Loucy (cell line): ENCODE measurements at regions not wholly inside any gene's neighbourhood (a gene's known extent, or its start where the extent isn't known, plus 50 kb on each side); places are given as distances from the start of the nearest gene placed in this dataset.
"Not testable (repeated sequence)": the region's sequence is repeated elsewhere in the genome, so short reads cannot be mapped to it uniquely, and the experiment has no call there.

Experiments
- H2AFZ ChIP-seq: fragments of 200-600 bp; sonication (generic); 2 replicates; pipeline ENCODE4 v1.6.0; 2016; ENCODE audit warnings: antibody characterized with exemption, mild to moderate bottlenecking, low read length, moderate library complexity
- H3F3A ChIP-seq: fragments of 200-600 bp; 2 replicates; pipeline ENCODE4 v1.6.0; 2016; ENCODE audit warnings: antibody characterized with exemption, low read depth, mild to moderate bottlenecking
- H3K27me3 ChIP-seq: fragments of 200-600 bp; sonication (generic); 2 replicates; pipeline ENCODE4 v1.6.1; 2014; ENCODE audit warnings: low read length, mild to moderate bottlenecking; ENCODE audit not compliant: insufficient read depth, poor library complexity, severe bottlenecking
- H3K36me3 ChIP-seq: fragments of 200-600 bp; sonication (generic); 2 replicates; pipeline ENCODE4 v1.6.1; 2016; ENCODE audit warnings: low read length; ENCODE audit not compliant: insufficient read depth
- H3K4me1 ChIP-seq: fragments of 200-600 bp; sonication (generic); 2 replicates; pipeline ENCODE4 v1.5.1; 2014; ENCODE audit warnings: low read length, mild to moderate bottlenecking; ENCODE audit not compliant: insufficient read depth, poor library complexity, severe bottlenecking
- H3K4me2 ChIP-seq: fragments of 200-600 bp; sonication (generic); 2 replicates; pipeline ENCODE4 v1.6.0; 2014; ENCODE audit warnings: antibody characterized with exemption, low read length, low read depth, mild to moderate bottlenecking; ENCODE audit not compliant: poor library complexity, severe bottlenecking
- H3K4me3 ChIP-seq: fragments of 200-600 bp; sonication (generic); 2 replicates; pipeline ENCODE4 v1.5.1; 2014; ENCODE audit warnings: low read length, mild to moderate bottlenecking, mixed read lengths; ENCODE audit not compliant: poor library complexity, severe bottlenecking
- H3K79me2 ChIP-seq: fragments of 200-600 bp; sonication (generic); 2 replicates; pipeline ENCODE4 v1.6.1; 2014; ENCODE audit warnings: low read length; ENCODE audit not compliant: insufficient read depth
- H3K9ac ChIP-seq: fragments of 200-600 bp; sonication (generic); 2 replicates; pipeline ENCODE4 v1.6.0; 2014; ENCODE audit warnings: mild to moderate bottlenecking, low read depth, low read length, moderate library complexity; ENCODE audit not compliant: poor library complexity, severe bottlenecking
- H3K9me2 ChIP-seq: fragments of 200-600 bp; sonication (generic); replicated peaks from 2 replicates; pipeline ENCODE4 v1.6.1; 2016; ENCODE audit warnings: low read depth, low read length, mixed read lengths
- H3K9me3 ChIP-seq: fragments of 200-600 bp; sonication (generic); 2 replicates; pipeline ENCODE4 v1.6.1; 2014; ENCODE audit warnings: mild to moderate bottlenecking, antibody characterized with exemption, low read length, low read depth; ENCODE audit not compliant: insufficient read depth
- H4K20me1 ChIP-seq: fragments of 200-600 bp; sonication (generic); 2 replicates; pipeline ENCODE4 v1.6.0; 2014; ENCODE audit warnings: antibody characterized with exemption, low read length, mild to moderate bottlenecking; ENCODE audit not compliant: insufficient read depth, poor library complexity, severe bottlenecking
- EZH2phosphoT487 ChIP-seq: fragments of 200-600 bp; IDR thresholded peaks from 2 replicates; pipeline ENCODE4 v1.6.1; 2018; ENCODE audit warnings: antibody characterized with exemption, mild to moderate bottlenecking, moderate library complexity, borderline replicate concordance
- TF ChIP-seq, protein P1 (sequence below): fragments of 200-600 bp; sonication (generic); conservative IDR thresholded peaks from 2 replicates; pipeline ENCODE4 v1.5.1; 2014; ENCODE audit warnings: mild to moderate bottlenecking, antibody characterized with exemption, low read length

GRCh38 chr4:28845158-28845557 is 1875.0 kb upstream of the PCDH7 start:
- no peak overlapping the region for H3K4me3 ChIP-seq
- no peaks in the 10 kb centered on the region for H3K36me3 ChIP-seq
- H4K20me1 ChIP-seq, result no peaks in the 10 kb centered on the region
- no peaks in the 10 kb centered on the region for H3K79me2 ChIP-seq
- no peaks in the 10 kb centered on the region for H3K27me3 ChIP-seq
- no peak for TF ChIP-seq EZH2phosphoT487
- TF ChIP-seq, protein P1, sequence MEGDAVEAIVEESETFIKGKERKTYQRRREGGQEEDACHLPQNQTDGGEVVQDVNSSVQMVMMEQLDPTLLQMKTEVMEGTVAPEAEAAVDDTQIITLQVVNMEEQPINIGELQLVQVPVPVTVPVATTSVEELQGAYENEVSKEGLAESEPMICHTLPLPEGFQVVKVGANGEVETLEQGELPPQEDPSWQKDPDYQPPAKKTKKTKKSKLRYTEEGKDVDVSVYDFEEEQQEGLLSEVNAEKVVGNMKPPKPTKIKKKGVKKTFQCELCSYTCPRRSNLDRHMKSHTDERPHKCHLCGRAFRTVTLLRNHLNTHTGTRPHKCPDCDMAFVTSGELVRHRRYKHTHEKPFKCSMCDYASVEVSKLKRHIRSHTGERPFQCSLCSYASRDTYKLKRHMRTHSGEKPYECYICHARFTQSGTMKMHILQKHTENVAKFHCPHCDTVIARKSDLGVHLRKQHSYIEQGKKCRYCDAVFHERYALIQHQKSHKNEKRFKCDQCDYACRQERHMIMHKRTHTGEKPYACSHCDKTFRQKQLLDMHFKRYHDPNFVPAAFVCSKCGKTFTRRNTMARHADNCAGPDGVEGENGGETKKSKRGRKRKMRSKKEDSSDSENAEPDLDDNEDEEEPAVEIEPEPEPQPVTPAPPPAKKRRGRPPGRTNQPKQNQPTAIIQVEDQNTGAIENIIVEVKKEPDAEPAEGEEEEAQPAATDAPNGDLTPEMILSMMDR, result no peak
- H3K9me2 ChIP-seq, result no peaks in the 10 kb centered on the region
- no peak overlapping the region for H3K9ac ChIP-seq
- H2AFZ ChIP-seq, result no peak overlapping the region
- H3K4me2 ChIP-seq, result no peak overlapping the region
- no peaks in the 10 kb centered on the region for H3K4me1 ChIP-seq
- H3F3A ChIP-seq, result no peaks in the 10 kb centered on the region
- no peaks in the 10 kb centered on the region for H3K9me3 ChIP-seq

- H3K79me2 ChIP-seq, H3K9me3 ChIP-seq, H3K4me1 ChIP-seq, H3K36me3 ChIP-seq, H3K27me3 ChIP-seq, H3K4me2 ChIP-seq, H4K20me1 ChIP-seq, H3K9ac ChIP-seq, H3K9me2 ChIP-seq, H3K4me3 ChIP-seq, H2AFZ ChIP-seq, H3F3A ChIP-seq: not testable (repeated sequence)
Observed at GRCh38 chr4:28857028-28857427, 1863.1 kb upstream of the PCDH7 start.

DNA sequence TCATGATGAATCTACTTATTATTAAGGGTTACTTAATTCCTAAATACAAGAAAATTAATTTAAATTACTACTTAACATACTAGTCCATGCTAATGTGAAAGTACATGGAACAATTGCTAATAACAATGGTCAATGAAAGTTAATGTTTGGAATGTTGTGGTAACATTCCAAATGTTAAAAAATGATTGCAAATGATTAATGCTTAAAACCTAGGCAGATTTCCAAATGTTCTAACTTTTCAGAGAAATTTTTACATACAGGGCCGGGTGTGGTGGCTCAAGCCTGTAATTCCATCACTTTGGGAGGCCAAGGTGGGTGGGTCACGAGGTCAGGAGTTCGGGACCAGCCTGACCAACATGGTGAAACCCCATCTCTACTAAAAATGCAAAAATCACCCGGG is 1851.3 kb upstream of the PCDH7 start:
- Histone ChIP-seq H3K4me2 (no peak overlapping the region), H3K36me3 (no peaks in the 10 kb centered on the region), H3K9ac (no peak overlapping the region), H3K27me3 (no peaks in the 10 kb centered on the region), H3K4me1 (no peaks in the 10 kb centered on the region), H3K9me2 (no peaks in the 10 kb centered on the region), H2AFZ (no peak overlapping the region), H4K20me1 (no peaks in the 10 kb centered on the region), H3K79me2 (no peaks in the 10 kb centered on the region), H3K4me3 (no peak overlapping the region), H3K9me3 (no peaks in the 10 kb centered on the region), H3F3A (no peaks in the 10 kb centered on the region)
- TF ChIP-seq, protein P1, result no peak
- no peak for TF ChIP-seq EZH2phosphoT487

DNA sequence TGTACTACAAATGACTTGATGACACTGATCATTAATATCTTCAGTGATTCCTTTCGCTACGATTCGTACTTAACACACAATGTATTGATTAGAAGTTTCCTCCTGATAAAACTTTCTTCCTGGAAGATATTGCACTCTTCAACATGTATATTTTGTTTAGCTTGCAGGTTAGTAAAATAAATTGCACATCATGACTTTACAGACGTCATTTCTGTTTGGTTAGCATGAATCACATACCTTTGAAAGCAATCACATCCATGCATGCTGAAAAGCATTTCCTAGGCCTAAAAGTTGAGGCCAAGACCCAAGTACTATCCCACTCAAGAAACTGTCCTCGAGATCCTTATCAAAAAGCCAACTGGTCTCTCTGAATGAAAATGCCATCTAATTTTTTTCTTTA is 1841.0 kb upstream of the PCDH7 start:
- H3K4me1 ChIP-seq, result no peaks in the 10 kb centered on the region
- H3K9me2 ChIP-seq, result no peaks in the 10 kb centered on the region
- H2AFZ ChIP-seq, result no peak overlapping the region
- no peaks in the 10 kb centered on the region for H3K9me3 ChIP-seq
- H4K20me1 ChIP-seq, result no peaks in the 10 kb centered on the region
- H3K27me3 ChIP-seq, result no peaks in the 10 kb centered on the region
- no peaks in the 10 kb centered on the region for H3K36me3 ChIP-seq
- H3F3A ChIP-seq, result no peaks in the 10 kb centered on the region
- H3K79me2 ChIP-seq, result no peaks in the 10 kb centered on the region
- TF ChIP-seq, protein P1, result no peak
- TF ChIP-seq EZH2phosphoT487, result no peak
- H3K9ac ChIP-seq, result no peak overlapping the region
- no peak overlapping the region for H3K4me2 ChIP-seq
- H3K4me3 ChIP-seq, result no peak overlapping the region
